NCI-H69 (cell line): ENCODE measurements at regions not wholly inside any gene's neighbourhood (a gene's known extent, or its start where the extent isn't known, plus 50 kb on each side); places are given as distances from the start of the nearest gene placed in this dataset.

ENCODE experiments used
- DNase-seq: peaks from one replicate; lab custom pipeline; 2025; lab: John Stamatoyannopoulos, UW

DNA sequence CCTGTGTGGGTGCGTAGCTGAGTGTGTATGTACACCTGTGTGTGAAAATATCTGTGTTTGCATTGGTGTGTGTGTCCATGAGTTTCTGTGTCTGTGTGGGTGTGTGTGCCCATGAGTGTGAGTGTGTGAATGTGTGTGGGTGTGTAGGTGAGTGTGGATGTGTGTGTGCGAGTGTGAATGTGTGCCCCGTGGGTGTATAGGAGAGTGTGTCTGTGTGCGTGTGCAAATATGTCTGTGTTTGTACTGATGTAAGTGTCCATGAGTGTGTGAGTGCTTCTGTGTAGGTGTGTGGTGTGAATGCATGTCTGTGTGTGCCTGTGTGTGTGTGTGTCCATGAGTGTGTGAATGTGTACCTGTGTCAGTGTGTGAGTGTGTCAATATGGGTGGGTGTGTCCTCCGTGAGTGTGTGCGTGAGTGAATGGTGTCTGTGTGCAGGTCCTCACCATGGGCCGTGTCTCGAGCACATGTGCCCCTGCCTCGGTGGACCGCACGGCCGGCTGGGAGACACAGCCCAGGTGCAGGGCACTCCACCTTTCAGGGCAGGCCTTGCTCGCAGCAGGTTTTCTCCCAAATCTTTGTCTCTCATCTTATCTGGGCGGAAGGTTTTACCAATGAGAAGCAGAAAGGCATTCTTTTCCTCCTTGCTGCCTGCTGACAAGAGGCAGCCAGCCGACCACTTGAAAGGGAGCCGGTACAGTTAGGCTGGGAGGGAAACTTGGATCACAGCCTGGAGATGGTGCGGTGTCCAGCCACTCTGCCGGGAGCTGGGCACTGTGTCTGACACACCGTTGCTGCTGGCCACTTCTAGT is 107.1 kb upstream of the FAM20C start:
- no peak for DNase-seq

DNA sequence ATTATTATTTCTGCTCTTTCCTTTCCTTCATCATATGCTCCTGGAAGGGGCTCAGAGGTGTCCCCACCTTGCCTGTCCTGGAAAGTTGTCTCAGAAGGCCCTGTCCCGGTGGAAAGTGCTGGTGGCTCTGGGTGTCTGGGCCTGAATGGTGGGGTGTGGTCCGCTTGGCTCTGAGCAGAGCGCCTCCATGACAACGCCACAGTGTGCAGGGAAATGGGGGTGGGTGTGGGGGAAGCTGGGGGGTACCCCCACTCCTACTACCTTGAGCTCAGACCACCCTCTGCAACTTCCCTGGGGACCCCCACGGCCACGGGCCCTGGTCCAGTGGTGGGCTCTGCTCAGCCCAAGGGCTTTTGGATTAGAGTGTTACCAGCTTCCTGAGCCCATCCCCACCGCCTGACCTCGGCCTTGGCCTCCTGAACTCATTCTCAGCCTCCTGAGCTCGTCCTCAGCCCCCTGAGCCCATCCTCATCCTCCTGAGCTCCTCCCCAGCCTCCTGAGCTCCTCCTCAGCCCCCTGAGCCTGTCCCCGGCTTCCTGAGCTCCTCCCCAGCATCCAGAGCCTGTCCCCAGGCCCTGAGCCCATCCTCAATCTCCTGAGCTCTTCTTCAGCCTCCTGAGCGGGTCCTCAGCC is 106.4 kb upstream of the FAM20C start:
- no peak for DNase-seq

DNA sequence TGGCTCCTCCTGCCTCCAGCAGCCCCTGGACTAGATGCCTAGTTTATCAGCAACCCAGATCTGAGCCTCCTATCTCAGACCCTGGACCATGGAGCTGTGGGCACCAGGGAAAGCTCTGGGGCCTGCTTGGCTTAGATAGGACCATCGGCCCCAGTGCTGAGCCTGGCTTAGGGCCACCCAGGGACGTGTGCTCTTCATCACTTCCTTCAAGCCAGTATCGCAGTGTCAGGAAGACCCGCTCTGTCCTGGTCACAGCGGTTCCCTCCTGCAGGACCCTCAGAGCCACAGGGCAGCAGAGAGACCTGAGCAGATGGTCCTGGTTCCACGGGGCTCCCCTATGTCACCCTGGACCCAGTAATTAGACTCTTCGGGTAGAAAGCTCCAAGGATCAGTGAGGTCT is 105.7 kb upstream of the FAM20C start:
- DNase-seq, result no peak

GRCh38 chr7:87047-87446 is 105.3 kb upstream of the FAM20C start:
- DNase-seq, result no peak

DNA sequence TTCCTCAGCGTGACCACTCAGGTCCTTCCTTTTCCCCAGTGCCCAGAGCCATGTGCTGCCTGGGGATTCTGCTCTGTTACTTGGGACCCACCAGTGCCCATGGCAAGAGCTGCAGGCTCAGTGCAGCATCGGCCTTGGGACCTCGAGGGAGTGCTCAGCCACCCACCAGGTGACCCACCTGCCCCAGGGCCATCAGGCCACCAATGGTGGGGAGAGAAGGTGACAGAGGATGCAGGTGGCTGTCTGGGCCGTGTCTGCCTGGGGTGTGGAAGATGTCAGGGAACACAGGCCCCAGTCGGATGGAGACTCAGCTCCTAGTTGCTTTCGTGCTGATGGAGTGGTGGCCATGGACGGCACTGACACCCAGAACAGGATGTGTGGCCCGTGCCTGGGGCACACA is 104.7 kb upstream of the FAM20C start:
- no peak for DNase-seq

DNA sequence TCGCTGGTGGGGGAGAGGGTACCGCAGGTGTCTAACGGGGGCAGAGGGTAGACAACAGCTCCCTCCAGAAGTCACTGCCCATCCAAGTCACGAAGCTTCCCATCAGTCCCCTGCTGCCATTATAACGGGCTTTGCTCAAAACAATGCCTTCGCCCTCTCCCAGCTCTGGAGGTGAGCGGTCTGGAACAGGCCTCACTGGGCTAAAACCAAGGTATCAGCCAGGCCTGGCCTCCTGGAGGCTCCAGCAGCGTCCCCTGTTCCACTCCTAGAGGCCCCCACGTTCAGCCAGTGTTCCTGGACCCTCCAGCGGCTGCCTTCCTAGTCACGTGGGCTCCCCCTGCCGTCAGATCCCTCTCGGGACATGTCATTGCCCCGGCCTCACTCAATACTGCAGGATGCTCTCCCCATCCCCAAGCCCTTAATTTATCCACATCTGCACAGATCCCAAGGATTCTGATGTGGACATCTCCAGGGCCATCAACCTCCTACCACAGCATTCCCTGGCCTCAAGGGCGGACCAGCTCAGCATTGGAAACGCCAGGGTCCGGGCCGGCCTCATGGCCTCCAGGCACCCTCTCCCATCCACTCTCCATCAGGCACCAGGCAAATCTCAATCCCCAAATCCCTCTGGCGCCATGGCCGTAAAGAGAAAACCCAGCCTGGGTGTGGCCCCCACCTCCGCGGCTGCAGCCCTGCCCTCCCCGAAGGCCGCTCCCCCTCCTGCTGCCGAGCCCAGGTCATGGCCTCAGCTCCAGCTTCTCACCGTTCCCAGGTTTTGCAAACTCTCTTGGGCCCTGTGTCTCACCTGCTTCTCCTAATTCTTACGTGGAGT is 104.1 kb upstream of the FAM20C start:
- DNase-seq, result no peak

GRCh38 chr7:88927-89231 is 103.5 kb upstream of the FAM20C start:
- no peak for DNase-seq

GRCh38 chr7:89232-90019 is 102.9 kb upstream of the FAM20C start:
- DNase-seq, result no peak

DNA sequence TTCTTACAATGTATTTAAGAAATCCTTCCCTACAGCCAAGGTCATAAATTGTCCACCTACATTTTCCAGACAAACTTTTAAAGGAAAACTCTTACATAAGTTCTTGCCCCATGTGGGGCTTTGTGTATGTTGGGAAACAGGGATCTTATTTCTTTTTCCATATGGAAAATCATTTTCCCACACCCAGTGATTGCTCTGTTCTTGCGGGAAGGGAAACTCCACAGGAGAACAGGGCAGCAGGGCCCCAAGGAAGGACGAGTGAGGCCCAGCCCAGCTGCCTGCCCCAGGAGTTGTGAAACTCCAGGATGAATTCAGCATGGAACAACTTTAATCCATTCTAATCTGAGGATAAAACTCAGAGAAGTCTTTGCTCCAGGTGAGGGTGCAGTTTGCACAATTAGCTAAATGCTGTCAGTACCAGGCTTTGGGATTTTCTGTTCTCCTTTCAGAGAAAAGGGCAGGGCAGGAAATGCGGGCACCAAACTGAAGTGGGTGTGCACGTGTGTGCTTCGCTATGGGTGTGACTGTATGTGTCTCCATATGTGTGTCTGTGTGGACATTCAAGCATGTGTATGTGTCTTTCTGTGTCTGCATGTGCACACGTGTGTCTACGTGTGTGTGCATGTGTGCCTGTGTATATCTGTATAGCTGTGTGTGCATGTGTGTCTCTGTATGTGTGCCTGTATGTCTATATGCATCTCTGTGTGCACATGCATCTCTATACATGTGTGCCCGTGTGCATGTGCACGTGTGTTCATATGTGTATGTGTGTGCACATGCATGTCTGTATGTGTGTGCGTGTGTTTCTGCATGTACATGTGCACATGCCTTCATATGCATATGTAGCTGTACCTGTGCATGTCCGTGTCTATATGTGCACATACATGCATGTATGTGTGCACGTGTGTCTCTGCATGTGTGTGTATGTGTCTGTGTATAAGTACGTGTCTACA is 102.0 kb upstream of the FAM20C start:
- DNase-seq, result no peak

- no peak for DNase-seq
Measured at GRCh38 chr7:91396-92175, 100.8 kb upstream of the FAM20C start.

- DNase-seq, result no peak
Measured at GRCh38 chr7:92231-92674, 100.1 kb upstream of the FAM20C start.

DNA sequence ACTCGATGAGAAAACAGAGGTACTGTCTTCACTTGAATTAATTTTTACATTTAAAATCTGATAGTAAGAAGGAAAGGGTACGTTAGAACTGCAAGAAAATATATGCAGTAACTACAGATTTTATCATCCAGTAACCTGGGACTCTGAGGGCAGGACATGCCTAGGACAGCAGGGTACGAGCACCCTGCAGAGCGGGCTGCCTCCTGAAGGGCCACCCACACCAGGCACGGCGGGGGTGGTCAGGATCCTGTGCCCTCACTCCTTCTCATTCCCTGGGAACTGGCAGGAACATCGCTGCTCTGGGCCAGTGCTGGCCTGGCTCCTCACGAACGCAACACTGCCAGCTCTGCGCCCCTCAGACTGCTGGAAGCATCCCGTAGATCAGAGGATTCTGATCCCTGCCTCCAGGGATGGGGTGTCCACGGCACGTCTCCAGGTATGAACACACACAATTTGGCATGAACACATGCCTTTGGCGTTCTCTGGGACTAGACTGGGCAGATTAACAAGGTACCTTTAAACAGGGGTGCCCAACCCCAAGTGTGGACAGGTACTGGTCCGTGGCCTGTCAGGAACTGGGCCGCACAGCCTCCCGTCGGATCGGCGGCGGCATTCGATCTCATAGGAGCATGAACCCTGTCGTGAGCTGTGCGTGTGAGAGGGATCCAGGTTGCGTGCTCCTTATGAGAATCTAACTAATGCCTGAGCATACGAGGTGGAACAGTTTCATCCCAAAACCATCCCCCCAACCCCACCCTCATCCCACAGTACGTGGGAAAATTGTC is 99.3 kb upstream of the FAM20C start:
- no peak for DNase-seq

GRCh38 chr7:94251-94801 is 98.0 kb upstream of the FAM20C start:
- no peak for DNase-seq

DNA sequence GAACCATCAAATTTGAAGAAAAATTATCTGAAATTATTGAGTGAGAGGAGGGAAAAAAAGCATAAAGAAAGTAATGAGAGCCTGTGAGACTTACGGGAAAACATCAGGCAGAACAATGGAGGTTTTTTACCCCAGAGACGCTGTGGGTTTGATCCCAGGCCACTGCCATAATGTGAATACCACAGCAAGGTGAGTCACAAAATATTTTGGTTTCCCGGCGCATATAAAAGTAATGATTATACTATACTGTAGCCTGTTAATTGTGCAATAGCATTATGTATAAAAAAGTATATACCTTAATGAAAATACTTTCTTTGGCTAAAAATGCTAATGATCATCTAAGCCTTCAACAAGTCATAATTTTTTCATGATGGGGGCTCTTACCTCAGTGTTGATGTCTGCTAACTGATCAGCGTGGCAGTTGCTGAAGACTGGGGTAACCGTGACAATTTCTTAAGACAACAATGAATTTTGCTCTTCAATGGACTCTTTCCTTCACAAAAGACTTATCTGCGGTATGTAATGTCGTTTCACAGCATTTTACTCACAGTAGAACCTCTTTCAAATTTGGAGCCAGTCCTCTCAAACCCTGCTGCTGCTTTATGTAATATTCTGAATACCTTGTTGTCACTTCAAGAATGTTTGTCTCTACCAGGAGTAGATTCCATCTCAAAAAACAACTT is 97.0 kb upstream of the FAM20C start:
- no peak for DNase-seq

DNA sequence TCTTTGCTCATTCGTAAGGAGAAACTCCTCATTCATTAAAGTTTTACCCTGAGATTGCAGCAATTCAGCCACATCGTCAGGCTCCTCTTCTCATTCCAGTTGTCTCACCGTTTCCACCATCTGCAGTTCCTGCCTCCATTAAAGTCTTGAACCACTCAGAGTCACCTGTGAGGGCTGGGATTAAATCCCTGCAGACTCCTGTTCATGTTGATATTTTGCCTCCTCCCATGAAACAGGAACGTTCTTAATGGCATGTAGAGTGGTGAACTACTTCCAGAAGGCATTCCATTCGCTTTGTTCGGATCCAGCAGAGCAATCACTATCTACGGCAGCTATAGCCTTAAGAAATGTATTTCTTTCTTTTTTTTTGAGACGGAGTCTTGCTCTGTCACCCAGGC is 96.5 kb upstream of the FAM20C start:
- DNase-seq, result no peak

DNA sequence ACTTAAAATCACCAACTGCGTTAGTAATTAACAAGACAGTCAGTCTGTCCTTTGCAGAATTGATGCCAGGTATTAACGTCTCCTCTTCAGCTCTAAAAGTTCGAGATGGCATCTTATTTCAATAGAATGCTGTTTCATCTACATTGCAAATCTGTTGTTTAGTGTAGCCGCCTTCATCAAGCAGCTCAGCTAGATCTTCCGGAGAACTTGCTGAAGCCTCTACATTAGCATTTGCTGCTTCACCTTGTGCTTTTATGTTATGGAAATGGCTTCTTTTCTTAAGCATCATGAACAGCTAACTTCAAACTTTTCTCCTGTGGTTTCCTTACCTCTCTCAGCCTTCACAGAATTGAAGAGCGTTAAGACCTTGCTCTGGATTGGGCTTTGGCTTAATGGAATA is 95.5 kb upstream of the FAM20C start:
- no peak for DNase-seq

DNA sequence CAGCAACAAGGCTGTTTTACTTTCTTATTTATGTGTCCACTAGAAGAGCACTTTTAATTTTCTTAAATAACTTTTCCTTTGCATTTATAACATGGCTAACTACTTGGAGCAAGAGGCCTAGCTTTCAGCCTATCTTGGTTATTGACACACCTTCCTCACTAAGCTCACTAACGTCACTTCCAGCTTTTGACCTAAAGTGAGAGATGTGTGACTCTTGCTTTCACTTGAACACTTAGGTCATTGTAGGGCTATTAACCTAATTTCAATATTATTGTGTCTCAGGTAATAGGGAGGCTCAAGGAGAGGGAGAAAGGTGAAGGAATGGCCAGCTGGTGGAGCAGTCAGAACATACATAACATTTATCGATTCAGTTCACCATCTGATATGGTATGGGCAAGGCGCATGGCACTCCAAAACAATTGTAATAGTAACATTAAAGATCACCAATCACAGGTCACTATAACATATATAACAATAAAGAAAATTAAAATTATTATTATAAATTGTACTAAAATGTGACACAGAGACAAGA is 95.0 kb upstream of the FAM20C start:
- DNase-seq, result no peak
